Stimulated activated CD4-positive, alpha-beta T cell treated with anti-CD3 and anti-CD28 coated beads, Interleukin-15, amount 100 ng/mL, for 24 hours (primary cell): ENCODE measurements at regions not wholly inside any gene's neighbourhood (a gene's known extent, or its start where the extent isn't known, plus 50 kb on each side); places are given as distances from the start of the nearest gene placed in this dataset.
"Not testable (repeated sequence)": the region's sequence is repeated elsewhere in the genome, so short reads cannot be mapped to it uniquely, and the experiment has no call there.

Experiments
- DNase-seq: peaks from one replicate; pipeline ENCODE4 v3.0.0-alpha.2; 2020

GRCh38 chr7:81211204-81211933, 292.5 kb upstream of the SEMA3C start:
- no peak for DNase-seq

DNA sequence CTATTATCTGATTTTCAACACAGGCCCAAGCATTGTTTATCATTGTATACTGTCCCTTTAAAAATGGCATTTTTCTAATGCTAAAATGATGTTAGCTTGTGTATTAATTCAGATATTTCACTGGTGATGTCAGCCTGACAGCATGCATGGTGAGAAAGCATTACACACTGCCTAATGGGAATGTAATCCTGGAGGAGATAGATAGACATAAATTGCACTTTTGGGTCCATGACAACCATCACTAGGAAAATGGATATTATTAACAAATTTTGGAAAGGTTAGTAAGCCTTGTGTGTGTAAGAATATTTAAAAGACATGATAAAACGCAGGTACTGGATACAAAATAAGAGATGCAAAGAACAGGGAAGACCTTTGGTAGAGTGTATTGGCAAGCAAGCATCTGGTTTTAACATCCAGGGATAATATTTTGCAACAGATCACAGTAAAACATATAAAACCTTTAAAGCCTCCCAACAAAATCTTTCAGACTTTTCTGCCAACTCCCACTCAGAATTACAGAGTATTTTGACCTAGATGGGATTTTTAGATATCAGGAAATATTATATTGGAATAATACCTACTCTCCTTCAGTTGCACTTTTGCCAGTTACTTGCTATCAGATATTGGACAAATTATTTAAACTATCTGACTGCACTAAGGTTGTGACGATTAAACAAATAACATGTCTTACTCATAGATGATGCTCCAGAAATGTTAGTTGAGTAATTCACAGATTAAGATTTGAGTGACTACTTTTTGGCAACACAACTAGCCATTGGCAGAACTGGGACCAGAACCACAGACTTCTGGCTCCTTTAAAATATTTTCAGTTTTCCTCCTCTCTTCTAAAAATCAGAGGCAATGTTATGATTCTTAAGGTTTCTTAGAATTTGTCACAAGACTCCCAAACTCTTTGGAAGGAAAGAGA, 291.6 kb upstream of the SEMA3C start:
- no peak for DNase-seq

GRCh38 chr7:81209059-81209458, 290.2 kb upstream of the SEMA3C start:
- no peak for DNase-seq

- DNase-seq = no peak
Measured at GRCh38 chr7:81207801-81208200, 288.9 kb upstream of the SEMA3C start.

DNA sequence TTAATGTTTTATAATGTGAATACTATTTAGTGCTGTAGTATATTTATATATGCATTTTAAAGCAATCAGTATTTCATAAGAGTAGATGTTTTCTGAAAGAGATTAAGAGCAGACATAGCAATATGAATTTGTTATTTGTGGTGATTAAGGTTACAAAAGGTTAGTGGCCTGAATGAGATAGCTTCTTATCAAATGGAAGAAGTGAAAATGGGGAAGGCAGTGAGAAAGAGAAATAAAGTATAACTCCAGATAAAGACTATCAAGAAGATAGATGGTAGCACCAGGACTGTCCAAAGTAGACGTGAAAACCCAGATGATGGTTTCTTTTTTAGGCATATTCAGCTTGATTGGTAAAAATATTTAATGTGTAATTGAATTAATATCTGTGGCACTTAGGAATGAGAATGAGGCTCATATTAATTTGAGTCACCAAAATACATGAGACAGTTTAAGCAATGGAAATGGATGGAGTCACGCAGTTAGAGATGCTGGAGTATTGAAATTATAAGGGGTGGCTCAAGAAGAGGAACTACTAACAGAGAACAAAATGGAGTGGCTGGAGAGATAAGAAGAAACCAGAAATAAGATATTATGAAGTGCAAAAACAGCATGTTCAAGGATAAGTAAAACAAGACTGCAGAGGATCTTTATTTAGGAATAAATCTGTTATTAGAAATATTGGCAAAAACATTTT, 288.0 kb upstream of the SEMA3C start:
- no peak for DNase-seq

DNA sequence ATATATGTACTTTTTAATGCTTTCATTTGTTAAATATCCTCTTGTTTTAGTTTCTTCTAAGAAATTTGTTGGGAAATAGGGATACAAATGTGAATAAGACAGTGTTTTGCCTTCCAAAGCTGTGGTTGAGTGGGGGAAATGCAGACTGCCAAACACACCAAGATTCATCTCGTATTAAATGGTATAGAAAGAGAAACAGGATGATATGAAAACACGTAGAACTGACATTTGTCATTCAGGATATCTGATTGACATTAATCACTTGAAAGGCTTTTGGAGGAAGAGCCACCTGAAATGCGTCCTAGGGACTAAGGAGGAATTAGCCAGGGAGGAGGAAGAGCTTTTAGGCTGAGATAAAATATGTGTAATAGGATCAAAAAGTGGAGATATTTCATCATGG, 287.4 kb upstream of the SEMA3C start:
- no peak for DNase-seq

DNA sequence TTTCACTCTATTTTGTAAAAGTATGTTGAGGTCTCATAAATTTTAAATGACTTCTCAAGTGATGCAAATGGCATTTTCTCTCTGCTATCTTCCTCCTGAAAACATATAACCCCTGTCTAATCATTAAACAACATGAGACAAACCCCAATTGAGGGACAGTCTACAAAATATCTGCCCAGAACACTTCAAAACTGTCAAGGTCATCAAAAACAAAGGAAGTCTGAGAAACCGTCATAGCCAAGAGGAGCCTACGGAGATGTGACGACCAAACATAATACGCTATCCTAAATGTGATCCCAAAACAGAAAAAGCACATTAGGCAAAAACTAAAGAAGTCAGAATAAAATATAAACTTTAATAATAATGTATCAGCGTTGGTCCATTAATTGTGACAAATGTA, 282.3 kb upstream of the SEMA3C start:
- DNase-seq = no peak

GRCh38 chr7:81198766-81199165, 279.9 kb upstream of the SEMA3C start:
- no peak for DNase-seq

- no peak for DNase-seq
Measured at GRCh38 chr7:81197266-81197665, 278.4 kb upstream of the SEMA3C start.

- DNase-seq = no peak
Measured at GRCh38 chr7:81195033-81195432, 276.2 kb upstream of the SEMA3C start.

DNA sequence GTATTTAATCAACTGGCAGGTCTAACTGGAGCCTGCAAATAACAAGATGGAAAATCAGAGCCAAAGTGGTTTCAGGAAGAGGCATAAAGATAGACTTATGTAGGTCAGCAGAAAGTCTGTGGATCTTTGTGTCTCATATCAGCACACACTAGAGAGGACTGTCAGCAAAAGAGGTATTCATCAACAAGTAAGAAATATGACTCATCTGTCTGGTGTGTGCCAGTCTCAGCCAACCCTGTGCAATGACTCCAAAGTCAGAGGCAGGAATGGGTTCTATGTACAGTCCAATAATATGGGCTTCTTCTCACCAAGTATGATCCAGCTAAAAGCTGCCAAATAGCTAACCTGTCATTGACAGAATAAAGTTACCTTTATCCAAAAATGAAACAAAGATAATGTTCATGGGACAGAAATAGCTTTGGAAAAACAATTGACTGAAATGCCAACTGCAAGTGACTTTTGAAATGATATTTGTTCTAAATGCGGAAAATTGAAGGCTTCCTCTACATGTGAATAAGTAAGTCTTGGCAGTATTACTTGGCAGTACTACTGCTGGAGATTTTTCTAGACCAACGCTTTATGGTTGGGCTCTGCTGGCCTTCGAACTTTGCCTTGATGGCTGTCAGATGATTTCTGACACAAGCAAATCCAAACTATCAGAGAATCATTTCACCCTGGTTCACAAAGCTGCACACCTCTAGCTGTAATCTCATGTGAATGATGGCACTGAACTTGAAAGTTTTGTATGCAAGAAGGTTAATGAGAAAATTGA, 272.3 kb upstream of the SEMA3C start:
- no peak for DNase-seq

GRCh38 chr7:81187753-81188152, 268.9 kb upstream of the SEMA3C start:
- no peak for DNase-seq

- DNase-seq = no peak
Measured at GRCh38 chr7:81186691-81187090, 267.8 kb upstream of the SEMA3C start.

- DNase-seq = no peak
Measured at GRCh38 chr7:81185072-81185471, 266.2 kb upstream of the SEMA3C start.

- DNase-seq = no peak
Measured at GRCh38 chr7:81183326-81183725, 264.5 kb upstream of the SEMA3C start.

DNA sequence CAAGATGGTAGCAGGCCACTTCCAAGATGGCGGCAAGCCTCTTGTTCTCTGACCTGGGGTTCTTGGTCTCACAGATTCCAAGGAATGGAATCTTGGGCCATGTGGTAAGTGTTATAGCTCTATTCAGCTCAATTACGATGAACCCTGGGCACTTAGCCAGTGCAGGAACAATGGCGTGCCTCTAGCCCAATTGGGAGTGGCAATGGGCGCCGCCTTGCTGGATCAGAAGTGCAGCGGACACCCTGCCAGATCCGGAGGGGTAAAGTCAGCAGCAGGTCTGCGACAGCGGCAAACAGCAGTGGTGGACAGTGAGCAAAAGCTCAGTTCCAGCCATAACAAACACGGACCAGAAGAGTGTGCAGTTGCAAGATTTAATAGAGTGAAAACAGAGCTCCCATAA, 263.2 kb upstream of the SEMA3C start:
- DNase-seq = not testable (repeated sequence)

DNA sequence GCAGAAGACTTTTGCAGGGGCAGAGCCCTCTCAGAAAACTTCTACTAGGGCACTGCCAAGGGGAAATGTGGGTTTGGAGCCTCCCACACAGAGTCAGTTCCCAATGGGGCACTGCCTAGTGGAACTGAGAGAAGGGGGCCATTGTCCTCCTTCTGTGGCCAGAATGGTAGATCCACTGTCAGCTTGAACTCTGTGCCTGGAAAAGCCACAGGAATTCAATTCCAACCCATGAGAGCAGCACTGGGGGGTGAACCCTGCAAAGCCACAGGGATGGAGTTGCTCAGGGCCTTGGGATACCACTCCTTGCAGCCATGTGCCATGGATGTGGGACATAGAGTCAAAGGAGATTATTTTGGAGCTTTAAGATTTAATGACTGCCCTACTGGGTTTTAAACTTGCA, 262.2 kb upstream of the SEMA3C start:
- DNase-seq = no peak

- no peak for DNase-seq
Measured at GRCh38 chr7:81180573-81180972, 261.7 kb upstream of the SEMA3C start.

DNA sequence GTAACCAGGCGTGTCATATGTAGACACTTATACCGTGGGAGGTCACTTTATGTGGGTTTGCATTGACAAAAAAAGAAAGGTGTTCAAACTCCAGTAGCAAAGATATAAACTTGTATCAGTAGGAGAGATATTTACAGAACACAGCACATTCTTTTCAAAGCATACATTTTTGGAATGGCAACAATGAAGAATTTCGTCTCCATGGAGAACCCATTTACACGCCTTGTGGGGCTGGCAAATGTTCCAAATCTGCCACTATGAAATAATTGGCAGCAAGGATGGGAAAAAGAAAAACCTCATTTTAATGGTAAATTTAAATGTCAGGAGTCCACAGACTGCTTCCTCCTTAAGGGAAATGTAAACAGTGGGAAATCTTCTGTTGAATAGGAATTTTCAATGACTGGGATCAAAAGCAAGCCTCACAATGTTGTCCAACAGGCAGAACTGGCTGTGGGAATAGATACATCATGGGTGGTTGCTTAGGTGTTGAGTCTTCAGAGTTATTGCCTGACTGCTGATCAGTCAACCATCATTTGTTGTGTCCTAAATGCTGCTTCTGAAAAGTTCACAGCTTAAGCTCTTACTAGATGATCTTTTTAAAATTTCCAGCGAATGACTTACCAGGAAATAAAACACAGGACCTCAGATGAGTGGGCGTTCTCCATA, 256.6 kb upstream of the SEMA3C start:
- DNase-seq = no peak

- no peak for DNase-seq
Measured at GRCh38 chr7:81173766-81174281, 255.0 kb upstream of the SEMA3C start.

GRCh38 chr7:81170291-81170690, 251.4 kb upstream of the SEMA3C start:
- DNase-seq = no peak

GRCh38 chr7:81167934-81168333, 249.1 kb upstream of the SEMA3C start:
- DNase-seq = no peak
